Hepatic stellate cell (primary cell): ENCODE measurements at regions not wholly inside any gene's neighbourhood (a gene's known extent, or its start where the extent isn't known, plus 50 kb on each side); places are given as distances from the start of the nearest gene placed in this dataset.
"Not testable (repeated sequence)": the region's sequence is repeated elsewhere in the genome, so short reads cannot be mapped to it uniquely, and the experiment has no call there.

ENCODE experiments used
- DNase-seq: peaks from one replicate; pipeline ENCODE4 v3.0.0; 2011; ENCODE audit warnings: low spot score

DNA sequence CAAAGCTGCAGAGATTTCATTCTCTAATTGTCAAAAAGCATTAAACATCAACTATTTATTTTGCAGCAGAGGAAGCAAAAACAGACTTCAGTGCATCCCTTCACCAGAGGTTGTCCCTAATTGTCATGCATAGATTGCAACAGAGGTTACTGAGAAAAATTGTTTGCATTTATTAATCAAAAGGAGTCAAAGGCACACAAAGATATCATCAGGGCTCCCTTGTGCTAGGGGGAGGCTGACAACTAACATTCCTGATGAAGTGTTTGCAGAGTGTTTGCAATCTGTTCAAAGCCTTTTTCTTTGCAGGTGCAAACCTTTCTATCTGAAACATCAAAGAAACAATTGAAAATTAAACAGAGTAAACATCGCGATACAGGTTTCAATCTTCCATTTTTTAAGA is 227.5 kb downstream of the TEX36 start:
- no peak for DNase-seq

- DNase-seq, result no peak
Observed at GRCh38 chr10:125451319-125451718, 231.6 kb downstream of the TEX36 start.

- no peak for DNase-seq
Observed at GRCh38 chr10:125450218-125450617, 232.7 kb downstream of the TEX36 start.

- DNase-seq, result no peak
Observed at GRCh38 chr10:125449571-125449970, 233.4 kb downstream of the TEX36 start.

GRCh38 chr10:125448596-125448995 is 234.4 kb downstream of the TEX36 start:
- no peak for DNase-seq

GRCh38 chr10:125444790-125445189 is 238.2 kb downstream of the TEX36 start:
- no peak for DNase-seq

- no peak for DNase-seq
Observed at GRCh38 chr10:125442856-125443540, 240.0 kb downstream of the TEX36 start.

DNA sequence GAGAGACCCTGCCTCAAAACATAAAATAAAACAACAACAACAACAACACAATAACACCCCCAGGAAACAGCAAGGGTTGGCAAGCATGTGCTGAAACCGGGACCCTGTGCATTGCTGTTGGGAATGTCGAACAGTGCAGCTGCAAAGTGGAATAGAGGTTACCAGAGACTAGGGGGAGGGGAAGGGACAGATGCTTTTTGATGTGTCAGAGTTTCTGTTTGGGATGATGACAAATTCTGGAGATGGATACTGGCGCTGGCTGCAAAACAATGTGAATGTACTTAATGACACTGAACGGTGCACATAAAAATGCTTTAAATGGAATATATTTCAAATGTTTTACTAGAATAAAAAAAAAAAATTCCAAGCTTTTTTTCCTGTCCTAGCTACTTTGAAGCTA is 241.8 kb downstream of the TEX36 start:
- DNase-seq, result no peak

DNA sequence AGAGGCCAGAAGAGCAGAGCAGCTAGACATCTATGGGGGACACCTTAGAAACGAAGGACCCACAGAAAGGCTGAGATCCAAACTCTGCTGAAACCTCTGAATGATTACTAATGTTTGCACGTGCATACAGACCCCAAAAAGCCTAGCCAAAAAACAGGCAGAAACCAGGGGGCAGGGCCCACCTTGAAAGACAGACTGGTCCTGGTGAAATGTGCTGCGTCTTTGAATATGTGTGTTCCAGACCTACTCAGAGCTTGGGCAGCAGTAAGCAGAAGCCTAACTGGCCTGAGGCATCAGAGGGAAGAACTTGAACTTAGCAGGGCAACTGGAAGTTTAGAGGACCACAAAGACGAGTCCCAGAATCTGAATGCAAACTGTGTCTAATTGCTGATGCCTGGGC is 251.8 kb downstream of the TEX36 start:
- DNase-seq, result no peak

DNA sequence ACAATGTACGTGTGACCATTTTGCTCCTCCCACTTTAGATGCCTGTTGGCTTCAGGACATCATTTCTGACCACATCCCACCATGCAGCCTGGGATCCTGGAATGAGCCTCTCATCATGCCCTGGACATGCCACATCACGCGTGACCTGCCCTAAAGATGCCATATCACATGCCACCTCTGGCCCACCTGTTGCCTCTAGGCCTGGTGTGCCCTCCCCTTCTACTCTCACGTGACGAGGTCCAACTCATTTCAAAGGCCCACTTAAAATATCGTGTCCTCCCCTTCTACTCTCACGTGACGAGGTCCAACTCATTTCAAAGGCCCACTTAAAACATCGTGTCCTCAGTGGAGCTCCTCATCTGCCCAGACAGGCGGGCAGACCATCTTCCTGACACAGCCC is 254.9 kb downstream of the TEX36 start:
- DNase-seq, result no peak

DNA sequence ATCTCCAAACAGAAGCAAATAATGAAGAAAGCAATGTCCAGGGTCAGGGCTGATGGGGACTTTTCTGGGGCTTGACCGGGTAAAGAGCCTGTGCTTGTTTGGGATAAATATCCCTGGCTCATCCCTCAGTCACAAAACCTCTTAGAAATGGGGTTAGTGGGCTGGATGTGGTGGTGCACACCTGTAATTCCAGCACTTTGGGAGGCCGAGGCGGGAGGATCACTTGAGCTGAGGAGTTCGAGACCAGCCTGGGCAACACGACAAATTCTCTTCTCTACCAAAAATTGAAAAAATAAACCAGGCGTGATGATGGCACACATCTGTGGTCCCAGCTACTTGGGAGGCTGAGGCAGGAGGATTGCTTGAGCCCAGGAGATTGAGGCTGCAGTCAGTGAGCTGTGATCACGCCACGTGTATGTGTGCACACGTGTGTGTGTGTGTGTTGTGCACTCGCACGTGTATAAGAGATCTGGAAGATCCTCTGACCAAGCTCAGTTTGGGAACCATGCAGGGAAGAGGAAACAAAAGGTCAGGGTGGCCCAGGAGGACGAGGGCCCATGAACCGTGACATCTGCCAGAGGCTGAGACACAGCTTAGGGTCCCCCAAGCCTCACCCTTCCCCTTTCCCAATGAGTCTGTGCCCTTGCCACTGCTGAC is 258.6 kb downstream of the TEX36 start:
- no peak for DNase-seq

GRCh38 chr10:125423569-125423968 is 259.4 kb downstream of the TEX36 start:
- DNase-seq, result no peak

DNA sequence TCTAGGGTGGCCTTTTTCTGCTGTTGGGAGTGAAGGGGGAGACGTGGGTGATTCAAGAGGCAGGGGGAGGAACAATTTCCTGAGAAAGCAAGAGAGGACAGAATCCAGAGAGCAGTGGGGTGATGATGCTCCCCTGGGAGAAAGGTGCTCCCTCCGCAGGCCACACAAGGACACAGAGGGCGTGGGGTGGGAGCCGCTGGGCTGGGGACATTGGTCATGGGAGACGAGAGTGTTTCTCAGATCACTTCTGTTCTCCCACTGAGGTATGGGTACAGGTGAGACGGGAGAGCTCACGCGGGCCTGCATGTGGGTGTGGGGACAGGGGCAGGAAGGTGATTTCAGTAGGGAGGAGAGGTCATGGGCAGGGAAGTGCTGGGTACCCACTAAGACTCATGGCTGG is 259.5 kb upstream of the CTBP2 start:
- DNase-seq, result no peak

GRCh38 chr10:125419146-125419545 is 258.8 kb upstream of the CTBP2 start:
- DNase-seq, result no peak

DNA sequence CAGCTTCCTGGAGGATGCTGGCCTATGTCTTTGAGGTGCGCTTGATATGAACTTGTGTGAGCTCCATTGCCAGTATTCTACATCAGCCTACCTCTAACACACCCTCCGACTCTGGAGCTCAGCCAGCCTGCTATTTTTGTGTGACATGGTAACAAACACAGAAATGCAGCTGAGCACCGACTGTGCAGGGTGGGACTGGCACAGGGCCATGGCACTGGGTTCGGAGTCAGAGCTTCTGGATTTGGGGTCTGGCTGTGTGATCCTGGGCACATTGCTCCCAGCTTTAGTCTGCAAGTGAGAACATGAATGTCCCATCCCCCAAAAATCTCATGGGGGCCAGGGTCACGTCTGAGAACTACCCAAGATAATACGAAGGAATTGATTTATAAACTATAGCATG is 257.2 kb upstream of the CTBP2 start:
- no peak for DNase-seq

DNA sequence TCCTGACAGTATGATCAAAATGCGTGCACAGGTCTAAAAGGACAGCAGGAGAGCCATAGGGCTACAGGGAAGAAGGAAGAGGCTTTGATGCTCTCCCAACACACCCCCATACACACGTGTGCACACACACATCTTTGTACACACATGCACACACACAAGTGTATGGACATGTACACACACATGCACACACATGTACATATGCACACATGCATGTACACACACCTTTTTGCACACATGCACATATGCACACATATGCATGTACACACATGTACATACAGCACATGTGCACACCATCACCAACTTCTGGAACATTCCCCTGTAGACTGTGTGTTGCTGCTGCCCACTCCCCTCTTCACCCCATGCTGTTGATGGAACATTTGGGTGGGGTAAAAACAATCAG is 255.6 kb upstream of the CTBP2 start:
- DNase-seq, result no peak

GRCh38 chr10:125415006-125415633 is 254.8 kb upstream of the CTBP2 start:
- no peak for DNase-seq

GRCh38 chr10:125411724-125412123 is 251.4 kb upstream of the CTBP2 start:
- peak; percentile 33 for DNase-seq

DNA sequence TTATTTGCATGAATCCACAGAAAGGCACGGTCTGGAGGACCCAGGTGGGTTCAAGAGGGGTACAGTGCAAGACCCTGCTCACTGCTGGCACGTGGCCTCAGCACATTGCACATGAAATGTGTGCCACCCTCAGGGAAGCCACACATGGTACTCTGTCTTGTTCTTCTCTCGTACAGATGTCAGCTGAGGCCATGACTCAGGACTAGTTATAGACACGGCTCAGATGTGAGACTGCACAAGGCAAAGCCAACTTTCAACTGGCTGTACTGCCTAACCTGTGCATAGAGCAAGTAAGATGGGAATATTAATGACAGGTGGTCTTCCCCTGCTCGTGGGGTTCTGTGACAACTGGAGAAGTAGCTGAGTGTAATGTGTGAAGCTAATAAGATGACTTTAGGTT is 249.4 kb upstream of the CTBP2 start:
- DNase-seq, result no peak

DNA sequence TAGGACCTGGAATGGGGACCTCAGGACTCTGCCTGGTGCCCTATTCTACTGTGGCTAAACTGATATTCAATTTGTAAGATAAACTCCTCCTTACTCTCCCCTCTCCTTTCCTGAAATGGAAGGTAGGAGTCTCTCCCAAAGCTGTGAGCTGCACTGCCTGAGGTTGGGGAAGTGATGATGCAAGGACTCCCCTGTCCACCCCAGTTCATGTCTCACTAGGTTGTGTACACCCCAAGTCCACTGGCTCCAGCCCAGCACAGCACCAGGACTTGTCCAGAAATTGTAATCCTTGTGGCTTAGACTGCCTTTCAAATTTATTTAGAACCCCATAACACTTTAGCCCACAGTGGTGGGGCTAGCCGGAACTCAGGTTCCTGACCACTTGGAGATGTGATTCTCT is 247.2 kb upstream of the CTBP2 start:
- no peak for DNase-seq

GRCh38 chr10:125407000-125407502 is 246.7 kb upstream of the CTBP2 start:
- DNase-seq, result no peak

- not testable (repeated sequence) for DNase-seq
Observed at GRCh38 chr10:125404902-125405301, 244.5 kb upstream of the CTBP2 start.

DNA sequence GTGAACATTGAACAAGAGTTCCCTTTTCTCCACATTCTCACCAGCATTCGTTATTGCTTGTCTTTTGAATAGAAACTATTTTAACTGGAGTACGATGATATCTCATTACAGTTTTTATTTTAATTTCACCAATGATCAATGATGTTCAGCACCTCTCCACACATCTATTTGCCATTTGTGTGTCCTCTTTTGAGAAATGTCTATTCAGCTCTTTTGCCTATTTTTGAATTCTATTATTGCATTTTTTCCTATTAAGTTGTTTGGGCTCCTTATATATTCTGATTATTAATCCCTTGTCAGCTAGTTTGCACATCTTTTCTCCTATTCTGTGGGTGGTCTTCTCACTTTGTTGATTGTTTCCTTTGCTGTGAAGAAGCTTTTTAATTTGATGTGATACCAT is 241.1 kb upstream of the CTBP2 start:
- DNase-seq, result no peak
